Brain microvascular endothelial cell (primary cell): ENCODE measurements at regions not wholly inside any gene's neighbourhood (a gene's known extent, or its start where the extent isn't known, plus 50 kb on each side); places are given as distances from the start of the nearest gene placed in this dataset.

Experiments used
- DNase-seq: peaks from one replicate; pipeline ENCODE4 v3.0.0-alpha.2; 2020
- H3K27ac ChIP-seq: fragments of 250-450 bp; sonication (Bioruptor Pico); 2 replicates; pipeline ENCODE4 v1.5.1; 2020; ENCODE audit warnings: mild to moderate bottlenecking, moderate library complexity
- H3K27me3 ChIP-seq: fragments of 250-450 bp; sonication (Bioruptor Pico); replicated peaks from 2 replicates; pipeline ENCODE4 v1.5.1; 2020; ENCODE audit warnings: mild to moderate bottlenecking
- H3K36me3 ChIP-seq: fragments of 250-450 bp; sonication (Bioruptor Pico); replicated peaks from 2 replicates; pipeline ENCODE4 v1.5.1; 2020; ENCODE audit warnings: mild to moderate bottlenecking
- H3K4me3 ChIP-seq: 2 replicates; pipeline ENCODE4 v1.5.1; 2011; ENCODE audit warnings: low read depth, mild to moderate bottlenecking, control low read depth, low read length, moderate library complexity
- in situ Hi-C: cut with HindIII; loops from 2 replicates; pipeline ENCODE4 v1.10.0; 2017; ENCODE audit warnings: low sequenced_read_pairs, low pct_ligation_motif_present
- TF ChIP-seq, protein P1 (sequence below): IDR thresholded peaks from 2 replicates; pipeline ENCODE4 v1.5.1; 2011; ENCODE audit warnings: low read depth, mild to moderate bottlenecking, moderate library complexity, low read length, control low read depth, inconsistent platforms; ENCODE audit errors: missing control alignments

DNA sequence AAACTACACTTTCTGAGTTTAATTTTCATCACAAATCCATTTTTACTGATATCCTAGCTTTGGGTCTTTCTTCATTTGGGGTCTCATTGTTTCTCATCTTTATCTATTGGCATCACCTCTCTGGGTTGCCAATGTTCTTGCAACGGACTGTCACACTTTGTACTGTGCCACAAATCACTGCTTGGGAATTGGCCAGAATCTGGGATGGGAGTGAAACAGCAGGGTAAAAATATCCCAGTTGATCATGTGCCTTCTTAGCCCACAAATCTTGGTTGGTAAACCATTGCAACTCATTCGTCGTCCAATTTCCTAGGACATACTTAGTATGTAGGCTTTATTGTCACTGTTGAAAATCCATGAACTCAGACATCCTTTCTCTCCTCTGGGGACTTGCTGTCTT is 698.5 kb downstream of the OTOL1 start:
- no peak overlapping the region for H3K27ac ChIP-seq
- H3K27me3 ChIP-seq = no peaks in the 10 kb centered on the region
- in situ Hi-C loops = no loop called here
- TF ChIP-seq, protein P1, sequence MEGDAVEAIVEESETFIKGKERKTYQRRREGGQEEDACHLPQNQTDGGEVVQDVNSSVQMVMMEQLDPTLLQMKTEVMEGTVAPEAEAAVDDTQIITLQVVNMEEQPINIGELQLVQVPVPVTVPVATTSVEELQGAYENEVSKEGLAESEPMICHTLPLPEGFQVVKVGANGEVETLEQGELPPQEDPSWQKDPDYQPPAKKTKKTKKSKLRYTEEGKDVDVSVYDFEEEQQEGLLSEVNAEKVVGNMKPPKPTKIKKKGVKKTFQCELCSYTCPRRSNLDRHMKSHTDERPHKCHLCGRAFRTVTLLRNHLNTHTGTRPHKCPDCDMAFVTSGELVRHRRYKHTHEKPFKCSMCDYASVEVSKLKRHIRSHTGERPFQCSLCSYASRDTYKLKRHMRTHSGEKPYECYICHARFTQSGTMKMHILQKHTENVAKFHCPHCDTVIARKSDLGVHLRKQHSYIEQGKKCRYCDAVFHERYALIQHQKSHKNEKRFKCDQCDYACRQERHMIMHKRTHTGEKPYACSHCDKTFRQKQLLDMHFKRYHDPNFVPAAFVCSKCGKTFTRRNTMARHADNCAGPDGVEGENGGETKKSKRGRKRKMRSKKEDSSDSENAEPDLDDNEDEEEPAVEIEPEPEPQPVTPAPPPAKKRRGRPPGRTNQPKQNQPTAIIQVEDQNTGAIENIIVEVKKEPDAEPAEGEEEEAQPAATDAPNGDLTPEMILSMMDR = no peak
- H3K36me3 ChIP-seq = no peaks in the 10 kb centered on the region
- H3K4me3 ChIP-seq = no peak overlapping the region
- DNase-seq = no peak

DNA sequence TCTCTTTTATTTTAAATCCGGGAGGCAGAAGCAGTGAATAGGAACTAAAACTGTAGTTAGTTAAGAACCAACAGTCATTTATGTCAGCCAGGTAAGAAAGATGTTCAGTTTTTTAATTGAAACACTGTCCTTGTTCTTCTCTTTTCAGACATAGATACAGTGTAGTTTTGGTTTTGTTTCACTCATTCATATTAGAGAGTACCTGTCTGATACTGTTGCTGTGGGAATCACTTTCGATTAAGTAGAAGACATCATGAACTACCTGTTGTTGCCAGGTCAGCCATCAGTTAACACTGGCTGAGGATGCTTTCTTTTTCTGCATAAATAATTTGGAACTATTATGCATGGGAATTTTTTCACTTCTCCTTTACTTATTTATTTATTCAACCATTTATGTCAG is 700.4 kb downstream of the OTOL1 start:
- Histone ChIP-seq H3K27ac (no peak overlapping the region), H3K4me3 (no peak overlapping the region), H3K36me3 (no peaks in the 10 kb centered on the region), H3K27me3 (no peaks in the 10 kb centered on the region)
- in situ Hi-C loops = no loop called here
- TF ChIP-seq, protein P1 = no peak
- no peak for DNase-seq

DNA sequence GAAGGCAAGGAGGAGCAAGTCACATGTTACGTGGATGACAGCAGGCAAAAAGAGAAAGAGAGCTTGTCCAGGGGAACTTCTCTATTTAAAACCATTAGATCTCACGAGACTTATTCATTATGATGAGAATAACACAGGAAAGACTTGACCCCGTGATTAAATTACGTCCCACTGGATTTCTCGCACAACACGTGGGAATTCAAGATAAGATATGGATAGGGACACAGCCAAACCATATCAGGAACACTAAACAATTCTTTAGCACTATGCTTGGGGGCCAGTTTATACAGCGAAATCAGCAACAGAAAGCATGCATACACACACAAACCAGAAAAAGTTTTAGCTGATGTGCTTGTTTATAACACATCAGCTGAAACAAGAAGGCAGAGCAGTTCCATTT is 704.2 kb downstream of the OTOL1 start:
- Histone ChIP-seq H3K27ac (no peak overlapping the region), H3K36me3 (no peaks in the 10 kb centered on the region), H3K4me3 (no peak overlapping the region), H3K27me3 (no peaks in the 10 kb centered on the region)
- in situ Hi-C loops = no loop called here
- peak; percentile 11 for DNase-seq
- TF ChIP-seq, protein P1 = no peak

DNA sequence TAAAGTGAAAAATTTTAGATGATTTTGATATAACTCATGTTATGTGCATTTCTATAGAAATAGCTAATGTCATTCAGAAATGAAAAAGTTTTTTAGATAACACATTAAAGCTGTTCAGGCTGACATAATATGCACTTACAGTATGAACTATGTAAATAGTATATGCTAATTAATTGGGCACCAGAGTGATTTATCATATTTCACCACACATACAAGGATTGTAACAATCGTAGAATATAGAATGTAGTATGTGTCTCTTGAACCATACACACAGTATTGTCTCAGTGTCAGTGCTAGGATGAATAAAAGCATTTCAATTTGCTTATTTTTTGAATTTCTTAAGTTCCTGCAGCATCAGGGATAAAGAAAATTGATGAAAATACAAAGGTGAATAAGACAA is 710.0 kb downstream of the OTOL1 start:
- no peak for DNase-seq
- TF ChIP-seq, protein P1 = no peak
- in situ Hi-C loops = no loop called here
- no peak overlapping the region for H3K4me3 ChIP-seq
- H3K27ac ChIP-seq = no peak overlapping the region
- H3K36me3 ChIP-seq = no peaks in the 10 kb centered on the region
- no peaks in the 10 kb centered on the region for H3K27me3 ChIP-seq

DNA sequence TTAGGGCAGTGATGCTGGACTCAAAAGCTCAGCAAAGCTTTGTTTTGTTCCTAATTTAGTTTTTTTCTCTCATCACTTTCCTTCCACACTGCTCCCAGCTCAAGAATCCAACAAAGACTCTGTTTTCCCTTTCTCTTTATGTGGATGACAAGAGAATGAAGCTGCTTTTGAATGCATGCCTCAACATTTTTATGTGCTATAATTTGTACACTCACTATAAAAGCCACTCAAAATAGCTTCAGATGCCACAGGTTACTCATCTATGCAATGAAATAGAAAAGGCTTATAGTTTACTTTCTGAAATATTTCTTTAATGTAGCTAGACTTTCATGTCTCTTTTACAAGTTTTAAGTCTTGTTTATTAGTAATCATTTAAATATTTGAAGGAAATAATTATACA is 714.9 kb downstream of the OTOL1 start:
- no peaks in the 10 kb centered on the region for H3K27me3 ChIP-seq
- no peaks in the 10 kb centered on the region for H3K36me3 ChIP-seq
- no peak overlapping the region for H3K4me3 ChIP-seq
- TF ChIP-seq, protein P1 = no peak
- in situ Hi-C loops = no loop called here
- H3K27ac ChIP-seq = no peak overlapping the region
- DNase-seq = no peak

DNA sequence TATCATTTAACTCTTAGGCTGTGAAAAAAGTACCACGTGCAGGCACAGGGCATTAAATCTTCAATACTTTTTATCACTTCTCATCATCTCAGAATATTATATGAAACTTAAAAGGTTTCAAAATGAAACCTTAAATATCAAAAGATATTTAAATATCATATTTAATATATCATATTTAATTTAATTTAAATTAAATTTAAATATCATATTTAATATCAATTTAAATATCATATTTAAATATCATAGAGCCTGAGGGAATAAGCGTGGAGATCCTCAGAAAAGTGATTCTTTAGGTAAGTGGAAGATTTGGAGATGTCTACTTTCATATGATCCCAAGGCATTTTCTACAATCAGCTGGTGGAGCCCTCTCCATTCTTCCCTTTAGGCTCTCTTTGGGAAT is 716.6 kb downstream of the OTOL1 start:
- Histone ChIP-seq H3K36me3 (no peaks in the 10 kb centered on the region), H3K27me3 (no peaks in the 10 kb centered on the region), H3K27ac (no peak overlapping the region), H3K4me3 (no peak overlapping the region)
- in situ Hi-C loops = no loop called here
- no peak for DNase-seq
- TF ChIP-seq, protein P1 = no peak
